Suppressor macrophage treated with lipopolysaccharide for 1 hour (primary cell): ENCODE measurements at regions not wholly inside any gene's neighbourhood (a gene's known extent, or its start where the extent isn't known, plus 50 kb on each side); places are given as distances from the start of the nearest gene placed in this dataset.
A peak's percentile ranks its signal among the peaks of the same experiment; 100 is the strongest.
"Not testable (repeated sequence)": the region's sequence is repeated elsewhere in the genome, so short reads cannot be mapped to it uniquely, and the experiment has no call there.

Experiments used
- DNase-seq, 3 donors: peaks; one replicate each; pipeline ENCODE4 v3.0.0-alpha.2; 2020 to 2022

DNA sequence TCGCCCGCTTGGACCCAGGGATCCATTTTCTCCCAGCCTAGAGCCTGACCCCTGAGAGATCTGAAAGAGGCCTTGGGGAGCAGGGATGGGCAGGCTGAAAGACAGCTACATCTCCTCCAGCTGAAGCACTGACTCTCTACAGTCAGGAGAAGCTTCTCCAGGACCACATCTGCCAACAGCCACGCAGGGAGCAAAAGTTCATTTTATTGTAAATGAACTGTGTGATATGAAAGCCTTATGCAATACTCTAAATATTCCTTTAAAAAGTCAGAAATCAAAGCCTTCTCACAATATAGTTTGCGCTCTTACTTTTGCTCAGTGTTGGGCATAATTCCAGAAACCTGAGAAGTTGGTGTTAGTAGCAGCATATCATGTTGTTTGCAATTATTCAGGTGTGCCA, 428.9 kb upstream of the RAB6C start:
- no peak for DNase-seq

DNA sequence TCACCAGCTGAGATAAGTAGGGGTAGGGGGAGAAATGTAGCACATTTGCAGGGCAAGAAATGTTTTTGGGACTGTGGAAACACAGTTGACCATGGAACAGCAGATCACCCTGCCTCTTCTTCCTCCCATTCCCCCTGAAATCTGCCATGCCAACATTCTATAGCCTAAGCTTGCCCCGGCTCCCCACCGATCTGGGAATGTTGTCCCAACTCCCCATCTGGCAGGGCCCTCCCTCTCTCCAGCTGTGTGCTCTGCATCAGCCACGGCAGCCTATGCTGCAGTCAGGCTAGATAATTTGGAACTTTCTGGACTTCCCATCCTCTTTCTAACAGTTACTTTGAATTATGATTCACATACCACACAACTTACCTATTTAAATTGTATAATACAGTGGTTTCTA, 425.1 kb upstream of the RAB6C start:
- no peak for DNase-seq

DNA sequence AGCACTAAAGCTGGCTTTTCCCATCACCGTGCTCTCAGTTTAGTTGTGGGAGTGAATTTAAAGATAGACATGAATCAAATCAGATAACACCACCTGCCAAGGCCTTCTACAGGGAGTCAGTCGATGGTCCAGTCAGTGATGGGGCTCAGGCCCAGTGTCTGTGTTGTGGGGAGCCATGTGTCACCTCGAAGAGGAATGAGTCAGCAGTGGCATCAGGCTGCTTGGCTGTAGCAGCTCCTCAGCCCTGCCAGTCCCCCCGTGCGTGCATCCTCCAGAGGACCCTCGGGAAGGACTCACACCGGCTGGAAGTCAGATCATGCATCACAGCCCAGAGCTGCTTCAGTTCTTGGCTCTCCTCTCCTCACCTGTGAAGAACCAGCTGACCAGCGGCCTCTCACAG, 420.4 kb upstream of the RAB6C start:
- DNase-seq, result no peak

DNA sequence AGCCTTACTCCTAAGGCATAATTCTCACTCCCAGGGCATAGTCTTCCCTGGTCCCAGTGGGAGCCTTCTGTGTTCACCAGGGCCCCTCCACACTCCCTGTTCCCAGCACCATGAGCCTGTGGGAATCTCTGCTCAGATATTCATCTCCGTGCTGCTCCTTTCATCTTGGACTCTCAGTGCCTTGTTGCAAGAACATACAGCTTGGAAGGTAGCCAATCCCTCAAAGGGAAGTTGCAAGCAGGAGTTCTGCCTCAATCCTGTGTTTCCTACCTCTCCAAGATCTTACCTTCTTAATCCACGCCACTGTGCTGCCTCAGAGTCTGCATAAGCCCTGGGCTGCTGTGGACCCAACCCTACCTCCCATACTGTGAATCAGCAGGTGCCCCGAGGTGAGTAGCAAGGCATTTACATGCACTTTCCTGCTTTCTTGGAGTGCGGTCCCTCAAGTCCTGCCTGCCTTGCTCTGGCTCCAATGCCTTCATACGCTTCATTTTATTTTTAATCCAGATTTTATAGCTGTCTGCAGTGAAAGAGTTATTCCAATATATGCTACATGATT, 413.8 kb upstream of the RAB6C start:
- DNase-seq, result peak in 1 of 3 donors; percentile 2

DNA sequence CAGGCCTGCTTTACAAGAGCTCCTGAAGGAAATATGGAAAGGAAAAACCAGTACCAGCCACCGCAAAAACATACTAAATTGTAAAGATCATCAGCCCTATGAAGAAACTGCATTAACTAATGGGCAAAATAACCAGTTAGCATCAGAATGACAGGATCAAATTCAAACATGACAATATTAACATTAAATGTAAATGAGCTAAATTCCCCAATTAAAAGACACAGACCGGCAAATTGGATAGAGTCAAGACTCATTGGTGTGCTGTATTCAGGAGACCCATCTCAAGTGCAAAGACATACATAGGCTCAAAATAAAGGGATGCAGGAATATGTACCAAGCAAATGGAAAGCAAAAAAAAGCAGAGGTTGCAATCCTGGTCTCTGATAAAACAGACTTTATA, 408.7 kb upstream of the RAB6C start:
- DNase-seq, result not testable (repeated sequence)

DNA sequence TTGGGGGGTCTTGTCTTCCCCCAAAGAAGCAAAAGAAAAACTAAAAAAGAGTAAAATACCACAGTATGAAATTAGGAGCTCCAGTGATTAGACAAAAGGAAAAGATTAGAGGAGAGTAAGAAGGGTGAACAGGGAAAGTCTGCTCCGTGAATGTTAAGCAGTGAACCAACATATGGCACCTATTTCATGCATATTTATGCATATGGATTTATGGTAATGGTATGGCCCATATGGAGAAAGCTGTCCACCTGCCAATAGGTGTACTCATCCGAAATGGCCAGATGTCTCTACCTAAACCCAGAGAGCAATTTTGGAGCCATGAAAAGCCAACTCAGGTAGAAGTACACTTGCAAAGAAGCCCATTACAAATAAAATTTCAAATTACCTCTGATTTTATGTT, 404.0 kb upstream of the RAB6C start:
- no peak for DNase-seq

DNA sequence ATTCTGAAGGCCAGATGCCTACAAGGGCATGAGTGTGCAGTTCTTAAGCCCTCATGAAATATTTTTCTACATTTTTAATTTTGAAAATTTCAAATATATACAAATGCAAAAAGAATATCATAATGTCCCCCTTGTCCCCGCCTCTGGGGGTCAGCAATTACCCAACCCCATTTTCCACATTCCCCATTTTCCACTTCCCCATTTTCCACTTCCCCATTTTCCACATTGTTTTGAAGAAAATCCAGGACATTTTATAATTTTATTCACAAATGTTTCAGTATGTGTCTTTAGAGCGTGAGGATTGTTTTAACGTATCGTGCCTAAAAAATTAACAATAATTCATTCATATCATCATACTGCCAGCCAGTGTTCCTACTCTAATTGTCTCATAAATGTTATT, 403.6 kb upstream of the RAB6C start:
- peak in 2 of 3 donors; percentile 3 for DNase-seq

DNA sequence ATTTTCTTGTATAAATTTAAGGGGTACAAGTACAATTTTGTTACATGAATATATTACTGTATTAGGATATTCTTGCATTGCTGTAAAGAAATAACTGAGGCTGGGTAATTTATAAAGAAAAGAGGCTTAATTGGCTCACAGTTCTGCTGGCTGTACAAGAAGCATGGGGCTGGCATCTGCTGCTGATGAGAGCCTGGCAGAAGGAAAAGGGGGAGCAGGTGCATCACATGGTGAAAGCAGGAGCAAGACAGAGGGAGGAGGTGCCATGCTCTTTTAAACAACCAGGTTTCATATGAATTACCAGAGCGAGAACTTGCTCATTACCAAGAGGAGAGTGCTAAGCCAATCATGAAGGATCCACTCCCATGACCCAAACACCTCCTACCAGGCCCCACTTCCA, 399.5 kb upstream of the RAB6C start:
- DNase-seq, result no peak

DNA sequence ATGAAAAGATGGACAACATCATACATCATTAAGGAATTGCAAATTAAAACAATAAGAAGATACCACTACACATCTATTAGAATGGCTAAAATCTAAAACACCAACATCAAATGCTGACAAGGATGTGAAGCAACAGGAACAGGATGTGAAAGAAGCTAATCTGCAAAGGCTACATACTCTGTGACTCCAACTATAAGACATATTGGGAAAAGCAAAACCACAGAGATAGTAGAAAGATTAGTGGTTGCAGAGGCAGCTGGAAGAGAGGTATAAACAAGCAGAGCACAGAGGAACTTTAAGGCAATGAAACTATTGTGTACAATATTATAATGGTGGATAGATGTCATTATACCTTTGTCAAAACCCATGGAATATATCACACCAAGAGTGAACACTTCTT, 393.7 kb upstream of the RAB6C start:
- no peak for DNase-seq

DNA sequence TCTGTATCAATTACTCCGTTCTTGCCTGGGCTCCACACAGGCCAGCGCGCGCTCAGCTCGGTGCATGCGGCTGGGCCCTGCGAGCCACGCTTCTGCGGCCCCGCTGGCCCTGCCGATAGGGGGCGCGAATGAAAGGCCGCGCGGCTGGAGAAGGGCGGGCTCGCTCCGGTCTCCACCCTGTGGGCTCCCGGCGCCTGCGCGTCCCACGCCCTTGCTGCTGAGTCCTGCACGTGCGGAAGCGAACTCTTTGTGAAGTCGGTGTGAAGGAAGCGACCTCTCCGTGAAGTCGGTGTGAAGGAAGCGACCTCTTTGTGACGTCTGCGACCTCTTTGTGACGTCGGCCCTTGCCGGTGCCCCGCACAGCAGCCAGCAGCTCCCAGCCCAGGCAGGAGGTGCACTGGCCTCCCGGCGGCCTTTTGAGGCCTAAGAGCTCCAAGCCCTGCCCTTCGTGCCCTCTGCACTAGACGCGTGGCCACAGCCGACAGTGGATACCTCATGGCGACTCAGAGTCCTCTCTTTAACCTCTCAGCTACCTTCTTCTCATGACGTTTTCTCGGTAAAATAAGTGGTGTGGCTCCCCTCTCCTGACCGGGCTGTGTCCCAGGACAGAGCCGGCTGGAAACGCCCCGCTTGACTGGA, 391.9 kb upstream of the RAB6C start:
- DNase-seq, result no peak

DNA sequence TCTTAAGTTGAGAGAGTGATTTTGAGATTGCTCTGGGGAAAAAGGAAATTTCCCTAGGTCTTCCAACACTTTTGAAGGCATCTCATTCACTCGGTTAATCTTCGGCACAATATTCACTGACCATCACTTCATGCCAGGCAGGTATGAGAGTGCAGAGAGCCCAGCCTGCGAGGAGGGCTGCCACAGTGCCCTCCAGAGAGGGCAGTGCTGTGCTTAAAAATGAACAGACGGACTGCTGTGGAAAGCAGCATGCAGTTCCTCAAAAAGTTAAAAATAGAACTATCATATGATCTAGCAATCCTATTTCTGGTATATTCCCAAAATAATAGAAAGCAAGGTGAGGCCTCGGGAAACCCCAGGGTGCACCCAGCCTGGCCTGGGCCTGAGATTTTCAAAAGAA, 374.9 kb upstream of the RAB6C start:
- DNase-seq, result no peak

DNA sequence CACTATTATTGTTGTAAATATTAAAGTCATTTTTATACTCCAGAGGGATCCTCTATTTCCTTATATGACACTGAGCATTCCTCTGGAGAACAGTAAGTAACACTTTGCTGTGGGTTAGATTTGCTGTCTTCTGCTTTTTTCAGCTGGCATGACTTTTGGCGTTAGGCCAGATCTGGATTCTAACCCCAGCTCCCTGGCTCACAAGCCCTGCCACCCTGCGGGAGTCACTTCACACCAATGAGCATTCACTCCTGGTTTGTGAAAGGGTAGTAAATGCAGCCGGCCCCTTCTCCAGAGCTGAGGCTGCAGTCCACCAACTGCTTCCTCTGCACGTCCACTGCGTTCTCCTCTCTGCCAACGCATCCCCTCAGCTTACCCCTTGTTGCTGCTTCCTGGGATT, 373.8 kb upstream of the RAB6C start:
- no peak for DNase-seq

DNA sequence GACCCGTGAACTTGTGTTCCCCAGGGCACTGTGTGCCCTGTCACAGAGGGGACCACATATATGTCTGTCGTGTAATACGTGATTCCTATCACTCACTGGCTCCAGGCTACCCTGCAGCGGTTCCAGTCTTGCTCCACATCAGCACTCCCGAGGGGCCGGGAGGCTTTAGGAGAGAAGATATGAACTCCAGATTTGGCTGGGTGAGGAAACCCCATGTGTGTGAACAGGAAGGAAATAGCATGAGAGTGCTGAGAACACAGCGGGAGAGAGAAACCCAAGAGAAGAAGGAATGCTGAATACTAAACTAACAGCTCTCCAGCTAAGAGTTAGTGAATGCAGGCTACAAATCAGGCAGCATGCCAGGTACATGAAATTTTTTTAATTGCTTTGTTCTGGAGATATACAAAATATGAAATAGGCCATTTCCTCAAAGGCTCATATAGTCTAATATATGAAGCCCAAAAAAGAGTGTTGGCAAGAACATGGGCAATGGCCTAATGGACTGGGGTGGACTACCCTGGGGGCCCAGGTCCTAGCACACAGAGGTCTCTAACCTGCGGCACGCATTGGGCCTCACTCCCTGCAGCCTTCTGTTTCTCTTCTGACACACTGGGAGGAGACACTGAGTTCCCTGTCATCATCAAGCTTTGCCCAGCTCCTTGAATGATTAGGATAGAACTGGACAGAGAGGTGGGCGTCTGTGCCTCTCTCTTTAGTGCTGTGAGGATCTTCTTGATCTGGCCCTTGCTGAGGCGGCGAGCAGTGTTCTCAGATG, 372.8 kb upstream of the RAB6C start:
- no peak for DNase-seq

DNA sequence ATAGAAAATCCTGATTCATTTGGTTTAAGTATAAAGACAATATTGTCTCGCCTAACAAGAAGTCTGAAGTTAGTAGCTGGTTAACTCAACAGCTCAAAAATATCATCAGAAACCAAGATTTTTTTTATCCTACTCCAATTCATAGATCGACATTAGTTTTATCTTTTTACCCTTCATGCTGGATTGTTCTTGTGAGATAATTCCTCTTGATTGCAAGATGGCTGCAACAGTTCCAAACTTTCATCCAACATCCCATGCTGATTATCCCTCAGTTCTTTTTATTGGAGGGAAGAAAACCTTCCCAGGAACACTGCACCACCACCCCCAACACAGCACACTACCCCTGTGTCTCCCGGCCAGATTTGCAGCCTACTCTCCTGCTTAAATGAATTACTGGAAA, 370.2 kb upstream of the RAB6C start:
- DNase-seq, result no peak

DNA sequence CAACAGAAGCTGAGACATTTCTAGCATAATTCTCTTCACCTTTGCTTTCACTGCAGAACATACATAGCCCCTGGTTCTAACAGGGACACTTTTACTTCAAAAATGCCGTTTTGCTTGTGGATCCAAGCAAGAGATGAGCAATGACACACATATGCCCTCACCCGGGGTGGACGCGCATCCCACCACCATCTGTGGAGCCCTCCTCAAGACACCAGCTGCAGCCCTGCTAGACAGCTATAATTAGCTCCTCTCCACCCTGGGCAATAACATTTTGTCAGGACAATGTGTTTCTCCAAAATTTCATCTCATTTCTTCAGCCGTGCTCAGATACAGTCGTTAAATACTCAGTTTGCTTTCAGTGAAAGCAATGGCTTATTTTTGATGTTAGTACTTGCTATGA, 368.7 kb upstream of the RAB6C start:
- DNase-seq, result no peak

DNA sequence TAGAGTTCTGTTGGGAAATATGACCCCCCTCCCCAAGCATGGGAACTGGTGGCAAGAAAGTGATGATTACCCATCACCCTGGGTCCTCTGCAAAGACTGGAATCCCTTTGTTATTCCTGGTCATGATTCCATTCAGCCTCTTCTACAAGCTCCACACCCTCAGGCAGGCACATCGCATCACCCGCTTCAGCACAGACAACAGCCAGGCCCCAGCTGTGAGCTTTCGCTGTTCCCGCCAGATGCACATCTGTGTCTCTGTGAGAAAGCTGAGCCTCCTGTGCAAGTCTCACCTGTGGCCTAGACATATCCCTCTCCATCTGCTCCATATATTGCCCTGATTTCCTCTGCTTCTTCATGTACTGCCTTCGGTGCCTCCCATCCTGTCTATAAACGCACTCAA, 368.0 kb upstream of the RAB6C start:
- DNase-seq, result no peak

DNA sequence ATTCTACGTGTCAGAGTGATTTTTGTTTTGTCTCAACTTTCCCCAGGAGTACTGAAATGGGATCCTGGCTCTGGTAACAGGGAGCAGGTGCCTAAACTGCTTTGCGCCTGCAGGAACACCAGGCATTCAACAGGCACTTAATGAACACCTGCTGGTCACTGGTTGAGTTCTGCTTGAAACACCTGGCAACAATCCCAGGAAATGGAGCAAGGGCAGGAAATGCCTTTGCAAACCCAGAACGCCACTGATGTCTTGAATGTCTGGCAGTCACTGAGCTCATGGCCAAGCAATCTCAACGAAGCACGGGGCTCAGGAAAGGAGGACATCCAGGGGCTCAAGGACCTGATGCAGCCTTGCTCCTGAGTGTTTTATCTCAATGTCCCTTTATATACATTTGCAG, 360.0 kb upstream of the RAB6C start:
- no peak for DNase-seq

DNA sequence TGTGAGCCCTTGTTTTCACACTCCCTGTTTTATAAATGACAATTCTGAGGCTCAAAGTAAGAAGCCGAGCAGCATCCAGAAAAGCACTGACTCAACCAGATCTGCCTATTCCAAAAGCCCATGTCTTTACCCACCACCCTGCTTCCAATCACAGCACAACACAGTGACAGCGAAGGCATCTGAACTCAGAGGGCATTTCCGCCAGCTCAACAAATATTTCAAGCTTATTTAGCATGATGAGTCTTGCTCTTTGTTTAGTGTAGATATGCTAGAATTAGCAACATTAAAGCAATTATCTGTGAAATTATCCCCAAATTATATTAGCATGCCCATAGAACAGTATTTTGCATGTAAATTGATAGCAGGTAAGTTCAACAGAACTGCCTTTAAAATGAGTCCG, 359.1 kb upstream of the RAB6C start:
- DNase-seq, result no peak

DNA sequence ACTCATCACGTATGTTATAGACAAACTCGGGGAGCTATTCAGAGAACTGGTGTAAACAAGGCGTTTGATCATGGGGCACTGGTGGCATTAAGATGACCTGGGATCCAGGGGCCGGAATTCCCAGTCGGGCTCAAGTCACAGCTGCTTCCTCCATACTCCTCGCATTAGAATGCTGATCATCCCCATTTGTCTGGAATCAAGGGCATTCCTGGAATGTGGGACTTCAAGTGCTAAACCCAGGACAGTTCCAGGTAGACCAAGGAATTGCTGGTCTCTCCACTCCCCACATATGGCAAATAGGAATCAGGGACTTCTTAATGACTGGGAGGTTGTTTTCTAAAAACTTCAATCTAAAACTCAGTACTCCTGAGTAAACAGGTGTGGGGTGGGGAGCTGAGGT, 355.7 kb upstream of the RAB6C start:
- no peak for DNase-seq

DNA sequence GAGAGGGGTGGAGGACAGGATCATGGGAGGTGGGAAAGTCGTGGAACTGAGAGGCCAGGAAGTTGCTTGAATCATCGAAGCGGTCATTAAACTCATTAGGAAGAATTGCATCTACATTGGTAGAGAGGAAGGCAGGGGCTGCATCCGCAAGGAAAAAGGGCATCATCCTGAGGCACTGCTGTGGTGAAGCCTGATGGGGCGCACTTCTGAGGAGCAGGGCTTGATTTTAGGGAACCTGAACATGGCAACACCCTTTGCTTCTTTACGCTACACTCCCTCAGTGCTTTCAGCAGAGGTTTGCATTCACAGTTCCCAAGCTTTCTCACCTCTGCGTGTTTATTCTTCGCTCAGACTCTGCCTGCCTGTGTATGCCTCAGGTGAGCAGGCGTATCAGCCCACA, 352.0 kb upstream of the RAB6C start:
- DNase-seq, result no peak

DNA sequence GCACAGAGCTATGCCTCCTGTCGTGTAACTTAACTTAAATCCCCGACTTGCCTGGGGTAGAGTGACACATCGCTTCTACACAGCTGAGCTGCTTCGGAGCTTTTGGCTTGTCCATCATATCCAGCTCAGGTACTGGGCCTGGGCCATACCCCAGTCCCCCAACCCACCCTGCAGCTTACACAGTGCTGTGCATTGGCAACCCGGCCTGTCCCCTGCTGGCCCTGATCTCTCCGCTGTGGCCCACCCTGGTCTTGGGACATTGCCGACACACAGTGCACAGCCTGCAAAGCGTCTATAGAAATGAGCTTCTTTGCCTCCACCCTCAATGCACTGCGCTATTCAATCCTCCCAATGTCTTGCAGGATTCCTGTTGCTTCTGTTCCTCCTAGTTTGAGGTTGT, 342.8 kb upstream of the RAB6C start:
- DNase-seq, result no peak

DNA sequence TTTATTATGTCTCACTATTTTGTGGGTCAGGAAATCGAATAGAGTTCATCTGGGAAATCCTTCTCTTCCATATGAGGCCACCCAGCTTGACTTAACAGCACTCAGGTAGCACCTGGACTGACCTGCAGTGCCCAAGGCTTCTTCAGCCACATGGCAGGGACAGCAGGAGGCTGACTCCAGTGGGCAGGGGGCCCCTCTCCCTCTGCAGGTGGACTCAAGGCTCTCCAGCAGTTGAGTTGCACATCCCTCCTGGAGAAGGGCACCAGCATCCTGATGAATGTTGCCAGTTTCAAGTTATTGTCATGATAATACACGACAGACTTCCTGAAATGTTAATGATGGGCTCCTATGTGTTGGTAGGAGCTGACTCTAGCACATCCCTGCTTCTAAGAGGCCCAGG, 338.1 kb upstream of the RAB6C start:
- DNase-seq, result no peak

DNA sequence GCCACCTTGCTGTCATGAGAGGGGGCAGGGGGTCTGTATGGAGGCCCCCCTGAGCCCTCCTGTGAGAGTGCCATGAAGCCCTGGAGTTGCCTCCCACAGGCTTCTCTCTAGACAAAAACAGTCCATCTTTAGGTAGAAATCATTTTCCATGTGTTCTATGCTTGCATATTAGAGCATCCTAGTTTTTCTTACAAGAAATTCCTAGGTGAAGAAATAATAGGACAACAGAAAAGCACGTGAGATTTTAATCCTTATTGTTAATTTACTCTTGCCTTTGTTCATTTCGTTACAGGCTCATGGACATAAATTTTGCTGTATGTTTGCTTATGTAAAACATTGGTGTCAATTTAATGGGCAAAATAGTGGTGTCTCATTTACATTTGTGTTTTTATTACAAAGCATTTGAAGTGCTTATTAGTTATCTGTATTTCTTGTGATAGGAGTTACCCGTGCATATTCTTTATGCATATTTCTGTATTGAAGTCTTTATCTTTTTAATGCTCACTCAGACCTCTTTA, 336.9 kb upstream of the RAB6C start:
- no peak for DNase-seq

DNA sequence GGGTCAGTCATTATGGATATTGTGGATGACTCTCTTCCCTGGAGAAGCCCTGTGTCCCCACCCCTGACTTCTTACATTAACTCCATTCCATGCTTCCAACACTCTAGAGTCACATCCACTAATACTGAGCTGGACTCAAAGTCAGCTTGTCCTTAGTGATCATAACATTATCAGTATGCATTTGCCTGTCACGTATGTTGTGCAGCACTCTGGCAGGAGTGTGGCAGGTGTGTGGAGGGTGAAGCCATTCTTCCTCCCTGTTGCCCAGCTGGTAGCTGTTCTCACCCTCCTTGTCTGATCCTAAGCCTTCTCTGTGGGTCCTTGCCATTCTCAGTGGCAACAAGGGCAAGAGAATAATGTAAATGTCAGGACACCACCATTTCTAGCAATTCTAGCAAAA, 334.1 kb upstream of the RAB6C start:
- DNase-seq, result no peak

DNA sequence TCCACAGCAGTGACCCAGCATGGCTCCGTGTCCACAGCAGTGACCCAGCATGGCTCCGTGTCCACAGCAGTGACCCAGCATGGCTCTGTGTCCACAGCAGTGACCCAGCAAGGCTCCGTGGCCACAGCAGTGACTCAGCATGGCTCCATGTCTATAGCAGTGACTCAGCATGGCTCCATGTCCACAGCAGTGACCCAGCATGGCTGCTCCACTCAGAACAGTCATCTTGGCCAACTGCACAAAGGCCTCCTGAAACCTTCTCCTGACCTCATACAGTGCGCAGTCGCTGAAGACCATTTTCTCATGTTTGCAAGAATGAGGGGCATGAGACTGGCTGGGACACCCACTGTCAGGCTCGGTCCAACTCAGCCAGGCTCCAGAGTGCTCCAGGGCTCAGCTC, 333.4 kb upstream of the RAB6C start:
- DNase-seq, result no peak
